HG02840 (cell line): ENCODE measurements at regions not wholly inside any gene's neighbourhood (a gene's known extent, or its start where the extent isn't known, plus 50 kb on each side); places are given as distances from the start of the nearest gene placed in this dataset.
"Not testable (repeated sequence)": the region's sequence is repeated elsewhere in the genome, so short reads cannot be mapped to it uniquely, and the experiment has no call there.

Experiments used
- ATAC-seq: cut with Tn5 transposase; IDR thresholded peaks from one replicate; pipeline ENCODE4 v1.9.1; 2021; ENCODE audit warnings: mild to moderate bottlenecking, moderate library complexity, moderate number of reproducible peaks; ENCODE audit not compliant: unreplicated experiment, low FRiP score

GRCh38 chr2:210954386-210954907 lies 398.0 kb downstream of the CPS1 start:
- no peak for ATAC-seq

- ATAC-seq: no peak
These were observed 399.2 kb downstream of the CPS1 start for GRCh38 chr2:210955591-210955990.

- no peak for ATAC-seq
These were observed 399.7 kb downstream of the CPS1 start for GRCh38 chr2:210956101-210956500.

- ATAC-seq: no peak
These were observed 404.9 kb downstream of the CPS1 start for GRCh38 chr2:210961249-210961648.

GRCh38 chr2:210963386-210963785 lies 407.0 kb downstream of the CPS1 start:
- ATAC-seq: no peak

- ATAC-seq: no peak
These were observed 407.9 kb downstream of the CPS1 start for GRCh38 chr2:210964141-210964764.

GRCh38 chr2:210965472-210965871 lies 409.1 kb downstream of the CPS1 start:
- no peak for ATAC-seq

- ATAC-seq: no peak
These were observed 409.9 kb downstream of the CPS1 start for GRCh38 chr2:210966330-210966729.

GRCh38 chr2:210971431-210971830 lies 415.0 kb downstream of the CPS1 start:
- ATAC-seq: no peak

- ATAC-seq: not testable (repeated sequence)
These were observed 430.4 kb downstream of the CPS1 start for GRCh38 chr2:210986806-210987205.

- ATAC-seq: no peak
These were observed 434.7 kb downstream of the CPS1 start for GRCh38 chr2:210991107-210991506.

- no peak for ATAC-seq
These were observed 437.7 kb downstream of the CPS1 start for GRCh38 chr2:210994104-210994503.

- ATAC-seq: no peak
These were observed 441.0 kb downstream of the CPS1 start for GRCh38 chr2:210997373-210997772.

GRCh38 chr2:210998334-210998733 lies 441.9 kb downstream of the CPS1 start:
- ATAC-seq: no peak

- no peak for ATAC-seq
These were observed 458.0 kb downstream of the CPS1 start for GRCh38 chr2:211014376-211014775.

GRCh38 chr2:211014906-211015305 lies 458.5 kb downstream of the CPS1 start:
- ATAC-seq: no peak

GRCh38 chr2:211025089-211025488 lies 468.7 kb downstream of the CPS1 start:
- ATAC-seq: not testable (repeated sequence)

GRCh38 chr2:211026109-211026508 lies 469.7 kb downstream of the CPS1 start:
- ATAC-seq: no peak

- no peak for ATAC-seq
These were observed 471.6 kb downstream of the CPS1 start for GRCh38 chr2:211027976-211028375.

GRCh38 chr2:211033765-211034164 lies 477.4 kb downstream of the CPS1 start:
- ATAC-seq: no peak

GRCh38 chr2:211035548-211036185 lies 479.3 kb downstream of the CPS1 start:
- ATAC-seq: no peak

- no peak for ATAC-seq
These were observed 488.6 kb downstream of the CPS1 start for GRCh38 chr2:211045025-211045424.
